ENCODE measurements at regions not wholly inside any gene's neighbourhood (a gene's known extent, or its start where the extent isn't known, plus 50 kb on each side); places are given as distances from the start of the nearest gene placed in this dataset.
A peak's percentile ranks its signal among the peaks of the same experiment; 100 is the strongest.

DNA sequence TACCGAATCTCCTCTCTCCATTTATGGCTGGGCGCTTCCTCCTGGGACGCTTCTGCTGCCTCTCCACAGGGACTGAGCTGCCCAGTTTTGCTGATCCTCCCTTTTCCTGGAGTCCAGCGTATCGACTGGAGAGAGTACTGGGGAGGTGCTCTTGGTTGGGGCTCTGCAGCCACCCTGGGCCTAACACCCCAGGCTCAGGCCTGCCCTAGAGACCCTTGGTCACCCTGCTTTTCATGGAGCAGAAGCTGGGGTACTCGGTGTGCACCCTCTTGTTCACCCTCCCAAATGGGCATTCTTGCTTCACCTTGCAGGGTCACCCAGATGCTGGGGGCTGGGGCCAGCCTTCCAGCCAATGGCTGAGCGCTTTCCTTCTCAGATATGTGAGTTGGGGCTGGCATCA, 88.8 kb upstream of the RET start:
- no peak overlapping the region for H3K4me3 ChIP-seq (ENCODE audit: low read depth, low read length)
- no peak for TF ChIP-seq MAX (IDR thresholded peaks at IDR 0.05; ENCODE audit: low read depth, low read length)
- TF ChIP-seq MYC (IDR thresholded peaks at IDR 0.05; ENCODE audit: low read depth, low read length), result no peak
- TF ChIP-seq POLR2A (IDR thresholded peaks at IDR 0.05; ENCODE audit: extremely low read depth, insufficient read length), result no peak
- no peak for TF ChIP-seq CTCF (IDR thresholded peaks at IDR 0.05; ENCODE audit: low read depth, low read length)
- peak; percentile 10 for DNase-seq (ENCODE audit: low read depth)

DNA sequence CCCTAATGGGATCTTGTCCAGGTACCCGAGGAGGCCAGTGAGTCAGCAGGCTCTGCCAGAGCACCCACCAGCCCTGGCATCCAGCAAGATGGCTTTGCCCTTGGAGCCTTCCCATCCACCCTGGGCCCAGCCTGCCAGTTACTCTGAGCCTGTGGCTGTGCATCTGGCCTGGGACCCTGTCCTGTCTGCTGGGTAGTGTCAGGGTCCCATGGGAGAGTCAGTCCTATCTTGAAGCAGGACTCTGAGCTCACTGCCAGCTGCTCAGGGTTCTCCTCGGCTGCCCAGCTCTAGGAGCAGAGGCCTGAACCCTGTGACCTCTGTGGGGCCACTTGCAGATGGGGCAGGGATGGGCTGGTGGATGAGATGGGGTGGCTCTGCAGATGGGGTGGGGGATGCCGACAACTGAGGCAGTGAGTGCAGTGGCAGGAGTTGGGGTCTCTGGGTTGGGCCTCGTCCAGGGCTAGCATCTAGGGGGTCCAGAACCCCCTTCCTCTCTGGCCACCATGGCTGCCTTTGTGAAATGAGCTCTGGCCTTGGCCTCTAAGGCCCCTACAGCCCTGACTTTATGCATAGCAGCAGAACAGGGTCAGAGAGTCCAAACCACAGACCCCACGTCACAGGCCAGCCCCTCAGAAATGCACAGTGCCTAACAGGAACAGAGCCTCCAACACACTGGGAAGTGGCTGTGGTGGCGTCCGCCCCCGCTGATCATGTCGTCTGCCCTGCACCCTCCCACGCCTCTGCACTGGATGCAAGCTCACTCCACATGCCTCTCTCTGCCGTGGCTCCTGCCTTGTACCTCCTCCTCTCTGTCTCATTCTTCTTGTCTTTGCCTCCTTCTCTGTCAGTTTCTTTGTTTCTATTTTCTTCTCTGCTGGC, 88.1 kb upstream of the RET start:
- no peak overlapping the region for H3K4me3 ChIP-seq (ENCODE audit: low read depth, low read length)
- TF ChIP-seq MAX (IDR thresholded peaks at IDR 0.05; ENCODE audit: low read depth, low read length) (peak; percentile 94), POLR2A (IDR thresholded peaks at IDR 0.05; ENCODE audit: extremely low read depth, insufficient read length) (no peak), CTCF (IDR thresholded peaks at IDR 0.05; ENCODE audit: low read depth, low read length) (no peak), MYC (IDR thresholded peaks at IDR 0.05; ENCODE audit: low read depth, low read length) (peak; percentile 94)
- DNase-seq (ENCODE audit: low read depth), result peak; percentile 99

- no peak for TF ChIP-seq MYC (IDR thresholded peaks at IDR 0.05; ENCODE audit: low read depth, low read length)
- TF ChIP-seq CTCF (IDR thresholded peaks at IDR 0.05; ENCODE audit: low read depth, low read length), result no peak
- TF ChIP-seq POLR2A (IDR thresholded peaks at IDR 0.05; ENCODE audit: extremely low read depth, insufficient read length), result no peak
- no peak for TF ChIP-seq MAX (IDR thresholded peaks at IDR 0.05; ENCODE audit: low read depth, low read length)
- H3K4me3 ChIP-seq (ENCODE audit: low read depth, low read length), result no peak overlapping the region
- peak; percentile 24 for DNase-seq (ENCODE audit: low read depth)
These were observed 87.4 kb upstream of the RET start for GRCh38 chr10:42989481-42989921.

GRCh38 chr10:42990016-42990720, 86.7 kb upstream of the RET start:
- TF ChIP-seq MAX (IDR thresholded peaks at IDR 0.05; ENCODE audit: low read depth, low read length) (no peak), MYC (IDR thresholded peaks at IDR 0.05; ENCODE audit: low read depth, low read length) (no peak), POLR2A (IDR thresholded peaks at IDR 0.05; ENCODE audit: extremely low read depth, insufficient read length) (no peak), CTCF (IDR thresholded peaks at IDR 0.05; ENCODE audit: low read depth, low read length) (no peak)
- peak; percentile 6 for DNase-seq (ENCODE audit: low read depth)
- no peak overlapping the region for H3K4me3 ChIP-seq (ENCODE audit: low read depth, low read length)

DNA sequence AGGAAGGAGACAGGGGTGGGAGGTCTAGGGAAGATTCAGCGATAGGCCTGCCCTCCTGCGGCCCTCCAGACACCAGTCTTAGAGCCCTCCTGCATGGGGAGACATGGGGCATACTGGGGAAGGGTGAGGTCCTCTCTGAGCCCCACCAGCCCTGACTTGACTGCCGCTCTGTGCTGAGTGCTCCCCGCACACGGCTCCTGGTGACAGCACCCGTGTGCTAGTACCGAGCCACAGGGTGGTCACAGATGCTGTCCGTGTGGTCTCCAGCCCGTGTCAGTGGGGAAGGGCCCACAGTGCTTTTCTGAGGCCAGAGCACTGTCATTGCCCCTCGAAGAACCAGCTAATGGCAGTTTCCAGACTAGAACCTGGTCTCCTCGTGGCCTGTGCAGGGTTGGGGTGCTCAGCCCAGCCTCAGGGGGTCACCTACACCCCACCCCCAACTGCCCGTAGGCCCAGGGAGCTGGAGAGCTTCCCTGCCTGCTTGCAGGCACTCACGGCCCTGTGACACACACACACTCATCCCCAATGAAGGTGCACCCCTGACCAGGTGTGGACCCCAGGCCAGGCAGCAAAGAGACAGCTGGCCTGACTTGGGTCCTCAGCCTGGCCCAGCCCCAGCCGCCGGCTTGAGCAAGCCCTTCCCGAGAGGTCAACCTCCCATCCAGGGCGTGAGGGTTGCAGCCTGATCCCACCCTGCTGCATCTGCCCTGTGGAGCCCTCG, 86.0 kb upstream of the RET start:
- TF ChIP-seq MAX (IDR thresholded peaks at IDR 0.05; ENCODE audit: low read depth, low read length) (no peak), MYC (IDR thresholded peaks at IDR 0.05; ENCODE audit: low read depth, low read length) (no peak), POLR2A (IDR thresholded peaks at IDR 0.05; ENCODE audit: extremely low read depth, insufficient read length) (no peak), CTCF (IDR thresholded peaks at IDR 0.05; ENCODE audit: low read depth, low read length) (no peak)
- no peak overlapping the region for H3K4me3 ChIP-seq (ENCODE audit: low read depth, low read length)
- DNase-seq (ENCODE audit: low read depth), result peak; percentile 4
